ENCODE measurements at regions not wholly inside any gene's neighbourhood (a gene's known extent, or its start where the extent isn't known, plus 50 kb on each side); places are given as distances from the start of the nearest gene placed in this dataset.

DNA sequence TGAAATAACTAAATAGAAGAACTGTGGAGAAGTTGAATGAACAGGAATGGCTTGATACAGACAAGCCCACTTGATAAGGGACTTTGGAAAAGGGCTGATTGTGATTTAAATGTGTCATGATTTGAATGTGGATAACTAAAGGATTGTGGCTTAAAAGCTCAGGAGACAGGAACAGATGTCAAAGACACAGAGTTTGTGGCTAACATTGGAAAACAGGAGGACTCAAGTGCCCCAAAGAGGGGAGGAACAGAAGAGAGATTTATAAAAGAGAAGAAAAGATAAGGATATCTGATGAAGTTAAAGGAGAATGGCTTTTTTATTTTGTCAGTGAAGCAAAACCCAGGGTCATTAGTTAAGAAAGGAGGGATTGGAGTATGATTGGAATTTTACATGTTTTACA lies 124.2 kb upstream of the TRPM3 start:
- H3K36me3 ChIP-seq (replicated peaks in 1 of 2): no peaks in the 10 kb centered on the region
- TF ChIP-seq POLR2A (IDR thresholded peaks at IDR 0.05): no peak
- TF ChIP-seq, protein P1, sequence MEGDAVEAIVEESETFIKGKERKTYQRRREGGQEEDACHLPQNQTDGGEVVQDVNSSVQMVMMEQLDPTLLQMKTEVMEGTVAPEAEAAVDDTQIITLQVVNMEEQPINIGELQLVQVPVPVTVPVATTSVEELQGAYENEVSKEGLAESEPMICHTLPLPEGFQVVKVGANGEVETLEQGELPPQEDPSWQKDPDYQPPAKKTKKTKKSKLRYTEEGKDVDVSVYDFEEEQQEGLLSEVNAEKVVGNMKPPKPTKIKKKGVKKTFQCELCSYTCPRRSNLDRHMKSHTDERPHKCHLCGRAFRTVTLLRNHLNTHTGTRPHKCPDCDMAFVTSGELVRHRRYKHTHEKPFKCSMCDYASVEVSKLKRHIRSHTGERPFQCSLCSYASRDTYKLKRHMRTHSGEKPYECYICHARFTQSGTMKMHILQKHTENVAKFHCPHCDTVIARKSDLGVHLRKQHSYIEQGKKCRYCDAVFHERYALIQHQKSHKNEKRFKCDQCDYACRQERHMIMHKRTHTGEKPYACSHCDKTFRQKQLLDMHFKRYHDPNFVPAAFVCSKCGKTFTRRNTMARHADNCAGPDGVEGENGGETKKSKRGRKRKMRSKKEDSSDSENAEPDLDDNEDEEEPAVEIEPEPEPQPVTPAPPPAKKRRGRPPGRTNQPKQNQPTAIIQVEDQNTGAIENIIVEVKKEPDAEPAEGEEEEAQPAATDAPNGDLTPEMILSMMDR (IDR thresholded peaks at IDR 0.05): no peak
- no peak overlapping the region for H3K4me3 ChIP-seq
- intact Hi-C loops (cut with DNase I): loop anchor here in 1 of 2 donors (5.0 kb wide), 2 partner anchors 318 to 608 kb away; no protein-coding TSS in a partner anchor
- DNase-seq: no peak
- no peaks in the 10 kb centered on the region for H3K27me3 ChIP-seq
- no peaks in the 10 kb centered on the region for H3K4me1 ChIP-seq (replicated peaks in 1 of 2)
- H3K27ac ChIP-seq: no peak overlapping the region
- H3K9me3 ChIP-seq (replicated peaks in 1 of 3): no peaks in the 10 kb centered on the region

DNA sequence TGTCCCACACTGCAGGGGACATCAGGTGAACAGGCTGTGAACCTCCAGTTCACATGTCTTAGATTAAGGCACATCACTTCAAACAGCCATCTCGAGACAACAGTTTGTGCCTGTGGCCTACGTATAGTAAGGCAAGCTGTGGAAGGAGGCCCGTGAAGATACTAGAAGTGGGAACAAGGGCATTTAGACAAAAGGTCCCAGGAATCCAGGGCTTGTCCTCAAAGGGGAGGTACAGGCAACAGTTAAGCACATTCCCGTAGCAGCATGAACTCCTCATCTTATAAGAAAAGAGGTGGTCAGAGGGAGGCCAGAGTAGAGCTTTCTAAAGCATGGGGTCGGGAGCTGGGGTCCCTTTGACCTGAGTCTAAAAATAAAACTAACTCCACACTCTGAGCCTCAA lies 122.5 kb upstream of the TRPM3 start:
- no peak for TF ChIP-seq POLR2A (IDR thresholded peaks at IDR 0.05)
- TF ChIP-seq, protein P1 (IDR thresholded peaks at IDR 0.05): no peak

DNA sequence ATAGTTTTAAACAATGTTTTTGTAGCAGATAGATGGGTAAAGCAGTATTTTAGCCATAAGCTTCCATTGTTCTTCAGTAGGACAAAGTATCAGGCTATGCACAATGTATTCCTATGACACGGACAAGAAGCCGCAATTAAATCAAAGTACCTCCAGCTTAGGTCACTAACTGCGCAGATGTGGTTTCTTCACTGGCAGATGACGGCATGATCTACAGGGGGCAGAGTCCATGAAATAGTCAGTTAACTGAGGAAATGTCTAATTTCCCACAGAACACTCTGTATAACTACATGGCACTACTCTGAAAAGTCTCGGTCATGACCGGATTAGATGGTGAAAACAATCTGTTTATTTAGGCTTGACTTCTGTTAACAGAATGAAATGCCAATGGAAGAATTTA lies 120.7 kb upstream of the TRPM3 start:
- Histone ChIP-seq H3K4me1 (replicated peaks in 1 of 2) (no peaks in the 10 kb centered on the region), H3K36me3 (replicated peaks in 1 of 2) (no peaks in the 10 kb centered on the region), H3K27me3 (no peaks in the 10 kb centered on the region), H3K4me3 (no peak overlapping the region), H3K27ac (no peak overlapping the region), H3K9me3 (replicated peaks in 1 of 3) (no peaks in the 10 kb centered on the region)
- intact Hi-C loops (cut with DNase I): no loop called here
- no peak for DNase-seq
- 93 to 96% (median 96%) methylated on average over 6 of the region's 6 CpGs for WGBS, 4 donors
- TF ChIP-seq, protein P1 (IDR thresholded peaks at IDR 0.05): no peak
- no peak for TF ChIP-seq POLR2A (IDR thresholded peaks at IDR 0.05)

More for the DNA sequence above, 122.5 kb upstream of the TRPM3 start:
- no peaks in the 10 kb centered on the region for H3K9me3 ChIP-seq (replicated peaks in 1 of 3)
- no peak overlapping the region for H3K4me3 ChIP-seq
- H3K36me3 ChIP-seq (replicated peaks in 1 of 2): no peaks in the 10 kb centered on the region
- no peak for DNase-seq
- intact Hi-C loops (cut with DNase I): no loop called here
- no peaks in the 10 kb centered on the region for H3K4me1 ChIP-seq (replicated peaks in 1 of 2)
- H3K27me3 ChIP-seq: no peaks in the 10 kb centered on the region
- H3K27ac ChIP-seq: no peak overlapping the region
- WGBS, 4 donors: 77 to 95% (median 80%) methylated on average over 5 of the region's 5 CpGs

DNA sequence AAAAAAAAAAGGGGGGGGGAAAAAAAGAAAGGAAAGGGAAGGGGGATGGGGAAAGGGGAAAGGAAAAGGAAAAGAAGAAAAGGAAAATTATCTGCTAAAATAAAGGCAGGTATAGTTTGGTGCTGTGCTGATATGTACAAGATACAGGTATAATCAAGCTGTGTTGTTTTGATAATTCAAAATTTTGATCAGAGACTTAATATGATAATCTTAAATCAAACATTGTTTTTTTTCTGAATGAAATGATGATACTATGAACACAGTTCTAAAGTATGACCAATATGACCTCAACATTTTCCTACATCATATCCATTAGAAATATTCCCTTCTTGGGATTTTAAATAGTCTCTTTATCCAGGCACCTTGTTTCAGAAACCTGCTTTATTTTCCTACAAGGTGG lies 115.6 kb upstream of the TRPM3 start:
- Histone ChIP-seq H3K27me3 (no peaks in the 10 kb centered on the region), H3K36me3 (replicated peaks in 1 of 2) (no peaks in the 10 kb centered on the region), H3K27ac (no peak overlapping the region), H3K9me3 (replicated peaks in 1 of 3) (no peaks in the 10 kb centered on the region), H3K4me3 (no peak overlapping the region), H3K4me1 (replicated peaks in 1 of 2) (no peaks in the 10 kb centered on the region)
- DNase-seq: no peak
- intact Hi-C loops (cut with DNase I): no loop called here
- no peak for TF ChIP-seq POLR2A (IDR thresholded peaks at IDR 0.05)
- TF ChIP-seq, protein P1 (IDR thresholded peaks at IDR 0.05): no peak
